ENCODE measurements at regions not wholly inside any gene's neighbourhood (a gene's known extent, or its start where the extent isn't known, plus 50 kb on each side); places are given as distances from the start of the nearest gene placed in this dataset.

GRCh38 chr18:39863916-39864315 lies 2091.1 kb upstream of the PIK3C3 start:
- TF ChIP-seq NFRKB (IDR thresholded peaks at IDR 0.05) (no peak), LEF1 (IDR thresholded peaks at IDR 0.05; ENCODE audit: borderline replicate concordance) (no peak), ARNT (IDR thresholded peaks at IDR 0.05) (no peak)
- no peak for DNase-seq (ENCODE audit: extremely low spot score)
- ChIA-PET POLR2A (no interaction called here), CTCF (no interaction called here)

- ChIA-PET POLR2A (no interaction called here), CTCF (no interaction called here)
- TF ChIP-seq ZNF384 (IDR thresholded peaks at IDR 0.05) (no peak), ELF4 (IDR thresholded peaks at IDR 0.05) (no peak), L3MBTL2 (conservative IDR thresholded peaks at IDR 0.05) (no peak), CTBP1 (IDR thresholded peaks at IDR 0.05; ENCODE audit: borderline replicate concordance) (no peak), NFRKB (IDR thresholded peaks at IDR 0.05) (no peak), ARNT (IDR thresholded peaks at IDR 0.05) (no peak), BHLHE40 (IDR thresholded peaks at IDR 0.05; ENCODE audit: borderline replicate concordance) (no peak), FOXA1 (IDR thresholded peaks at IDR 0.05) (no peak)
- no peak for DNase-seq (ENCODE audit: extremely low spot score)
These were observed 2092.7 kb upstream of the PIK3C3 start for GRCh38 chr18:39862341-39862740.

GRCh38 chr18:39854291-39854690 lies 2100.7 kb upstream of the PIK3C3 start:
- POLR2A ChIA-PET: no interaction called here
- no peak for DNase-seq (ENCODE audit: extremely low spot score)
- TF ChIP-seq SUZ12 (IDR thresholded peaks at IDR 0.05): no peak
- no peak for TF ChIP-seq SP1 (IDR thresholded peaks at IDR 0.05)
- TF ChIP-seq PKNOX1 (IDR thresholded peaks at IDR 0.05): no peak
- TF ChIP-seq FOXA1 (IDR thresholded peaks at IDR 0.05): no peak
- TF ChIP-seq TARDBP (IDR thresholded peaks at IDR 0.05): no peak
- TF ChIP-seq ELF4 (IDR thresholded peaks at IDR 0.05): no peak
- no peak for TF ChIP-seq ZNF384 (IDR thresholded peaks at IDR 0.05)
- TF ChIP-seq LEF1 (IDR thresholded peaks at IDR 0.05; ENCODE audit: borderline replicate concordance): no peak
- CTCF ChIA-PET: no interaction called here

DNA sequence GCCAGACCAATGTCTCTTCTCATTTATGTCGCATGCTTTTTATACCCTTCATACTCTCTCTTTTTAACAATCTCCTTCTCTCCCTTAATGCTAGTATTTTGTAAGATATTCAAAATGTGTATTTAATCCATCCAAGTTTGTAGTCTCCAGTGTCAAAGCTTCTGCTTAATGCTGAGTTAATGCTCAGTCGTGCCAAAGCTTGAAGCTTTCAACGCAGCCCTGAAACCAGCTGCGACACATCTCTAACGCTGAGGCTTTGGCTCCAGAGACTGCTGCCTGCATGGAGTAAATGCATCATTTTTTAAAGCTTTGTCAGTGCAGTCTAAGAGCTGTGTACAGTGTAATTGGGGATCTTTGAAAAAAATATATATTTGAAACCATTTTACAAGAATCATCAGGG lies 2108.8 kb upstream of the PIK3C3 start:
- ChIA-PET POLR2A (interaction anchor here (0.6 kb wide), 1 partner anchor 47 kb away, joined by 3 read pairs; no protein-coding TSS in a partner anchor), CTCF (no interaction called here)
- DNase-seq (ENCODE audit: extremely low spot score): no peak
- TF ChIP-seq ELF4 (IDR thresholded peaks at IDR 0.05) (no peak), SP1 (IDR thresholded peaks at IDR 0.05) (no peak), CTBP1 (IDR thresholded peaks at IDR 0.05; ENCODE audit: borderline replicate concordance) (no peak), SUZ12 (IDR thresholded peaks at IDR 0.05) (no peak), FOXK2 (IDR thresholded peaks at IDR 0.05) (no peak), FOXM1 (IDR thresholded peaks at IDR 0.05; ENCODE audit: borderline replicate concordance) (no peak), L3MBTL2 (conservative IDR thresholded peaks at IDR 0.05) (no peak), PKNOX1 (IDR thresholded peaks at IDR 0.05) (no peak), NFRKB (IDR thresholded peaks at IDR 0.05) (no peak), ARNT (IDR thresholded peaks at IDR 0.05) (no peak), ZNF384 (IDR thresholded peaks at IDR 0.05) (no peak), BHLHE40 (IDR thresholded peaks at IDR 0.05; ENCODE audit: borderline replicate concordance) (no peak), FOXA1 (IDR thresholded peaks at IDR 0.05) (no peak), TARDBP (IDR thresholded peaks at IDR 0.05) (no peak), LEF1 (IDR thresholded peaks at IDR 0.05; ENCODE audit: borderline replicate concordance) (no peak), HDGF (IDR thresholded peaks at IDR 0.05; ENCODE audit: borderline replicate concordance) (no peak)

GRCh38 chr18:39845631-39846030 lies 2109.4 kb upstream of the PIK3C3 start:
- no peak for DNase-seq (ENCODE audit: extremely low spot score)
- CTCF ChIA-PET: no interaction called here
- TF ChIP-seq SUZ12 (IDR thresholded peaks at IDR 0.05) (no peak), FOXK2 (IDR thresholded peaks at IDR 0.05) (no peak), FOXM1 (IDR thresholded peaks at IDR 0.05; ENCODE audit: borderline replicate concordance) (no peak), L3MBTL2 (conservative IDR thresholded peaks at IDR 0.05) (no peak), HDGF (IDR thresholded peaks at IDR 0.05; ENCODE audit: borderline replicate concordance) (no peak), BHLHE40 (IDR thresholded peaks at IDR 0.05; ENCODE audit: borderline replicate concordance) (no peak), CTBP1 (IDR thresholded peaks at IDR 0.05; ENCODE audit: borderline replicate concordance) (no peak), FOXA1 (IDR thresholded peaks at IDR 0.05) (no peak), NFRKB (IDR thresholded peaks at IDR 0.05) (no peak), PKNOX1 (IDR thresholded peaks at IDR 0.05) (no peak), SP1 (IDR thresholded peaks at IDR 0.05) (no peak), ZNF384 (IDR thresholded peaks at IDR 0.05) (no peak), ARNT (IDR thresholded peaks at IDR 0.05) (no peak), LEF1 (IDR thresholded peaks at IDR 0.05; ENCODE audit: borderline replicate concordance) (no peak), TARDBP (IDR thresholded peaks at IDR 0.05) (no peak), ELF4 (IDR thresholded peaks at IDR 0.05) (no peak)
- POLR2A ChIA-PET: no interaction called here

- TF ChIP-seq SP1 (IDR thresholded peaks at IDR 0.05) (no peak), FOXA1 (IDR thresholded peaks at IDR 0.05) (no peak), BHLHE40 (IDR thresholded peaks at IDR 0.05; ENCODE audit: borderline replicate concordance) (no peak), CTBP1 (IDR thresholded peaks at IDR 0.05; ENCODE audit: borderline replicate concordance) (no peak), PKNOX1 (IDR thresholded peaks at IDR 0.05) (no peak), L3MBTL2 (conservative IDR thresholded peaks at IDR 0.05) (no peak), FOXK2 (IDR thresholded peaks at IDR 0.05) (no peak), NFRKB (IDR thresholded peaks at IDR 0.05) (no peak), ELF4 (IDR thresholded peaks at IDR 0.05) (no peak), FOXM1 (IDR thresholded peaks at IDR 0.05; ENCODE audit: borderline replicate concordance) (no peak), ARNT (IDR thresholded peaks at IDR 0.05) (no peak), LEF1 (IDR thresholded peaks at IDR 0.05; ENCODE audit: borderline replicate concordance) (no peak), SUZ12 (IDR thresholded peaks at IDR 0.05) (no peak), HDGF (IDR thresholded peaks at IDR 0.05; ENCODE audit: borderline replicate concordance) (no peak), TARDBP (IDR thresholded peaks at IDR 0.05) (no peak), ZNF384 (IDR thresholded peaks at IDR 0.05) (no peak)
- POLR2A ChIA-PET: no interaction called here
- CTCF ChIA-PET: no interaction called here
These were observed 2109.9 kb upstream of the PIK3C3 start for GRCh38 chr18:39845106-39845505.

More at GRCh38 chr18:39845106-39845505, 2109.9 kb upstream of the PIK3C3 start:
- no peak for DNase-seq (ENCODE audit: extremely low spot score)

All from HEK293T (cell line).